ENCODE measurements at regions not wholly inside any gene's neighbourhood (a gene's known extent, or its start where the extent isn't known, plus 50 kb on each side); places are given as distances from the start of the nearest gene placed in this dataset.

DNA sequence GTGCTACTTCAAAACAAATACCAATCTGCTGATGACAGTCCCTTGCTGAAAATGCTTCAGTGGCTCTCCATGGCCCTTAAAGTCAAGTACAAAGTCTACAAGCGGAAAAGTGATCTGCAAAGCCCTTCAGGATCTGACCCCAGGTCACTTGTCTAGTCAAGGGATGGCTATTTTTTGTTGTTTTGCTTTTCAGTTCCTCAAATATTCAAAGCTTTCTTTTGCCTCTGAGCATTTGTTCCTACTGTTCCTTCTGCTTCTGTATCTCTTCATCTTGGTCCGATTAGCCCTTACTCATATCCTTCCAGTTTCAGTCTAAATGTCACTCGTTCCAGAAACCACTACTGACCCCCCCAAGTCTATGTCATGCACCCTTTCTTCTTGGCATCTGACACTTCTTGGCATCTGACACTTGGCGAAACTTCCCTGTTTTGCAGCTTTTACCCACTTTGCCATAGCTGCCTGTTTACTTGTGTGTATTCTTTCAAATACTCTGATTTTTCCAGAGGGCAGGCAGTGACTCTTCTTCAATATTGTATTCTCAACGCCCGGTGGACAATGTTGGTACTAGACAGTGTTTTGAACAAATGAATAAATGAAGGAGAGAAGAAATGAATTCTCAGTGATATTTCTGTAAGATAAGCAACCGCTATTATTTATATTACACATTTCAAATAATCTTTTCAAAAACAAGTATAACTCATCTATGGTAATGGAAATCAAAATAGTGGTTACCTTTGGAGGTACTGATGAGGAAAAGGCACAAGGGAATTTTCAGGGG, 175.9 kb upstream of the FN1 start:
- TF ChIP-seq, protein P1, sequence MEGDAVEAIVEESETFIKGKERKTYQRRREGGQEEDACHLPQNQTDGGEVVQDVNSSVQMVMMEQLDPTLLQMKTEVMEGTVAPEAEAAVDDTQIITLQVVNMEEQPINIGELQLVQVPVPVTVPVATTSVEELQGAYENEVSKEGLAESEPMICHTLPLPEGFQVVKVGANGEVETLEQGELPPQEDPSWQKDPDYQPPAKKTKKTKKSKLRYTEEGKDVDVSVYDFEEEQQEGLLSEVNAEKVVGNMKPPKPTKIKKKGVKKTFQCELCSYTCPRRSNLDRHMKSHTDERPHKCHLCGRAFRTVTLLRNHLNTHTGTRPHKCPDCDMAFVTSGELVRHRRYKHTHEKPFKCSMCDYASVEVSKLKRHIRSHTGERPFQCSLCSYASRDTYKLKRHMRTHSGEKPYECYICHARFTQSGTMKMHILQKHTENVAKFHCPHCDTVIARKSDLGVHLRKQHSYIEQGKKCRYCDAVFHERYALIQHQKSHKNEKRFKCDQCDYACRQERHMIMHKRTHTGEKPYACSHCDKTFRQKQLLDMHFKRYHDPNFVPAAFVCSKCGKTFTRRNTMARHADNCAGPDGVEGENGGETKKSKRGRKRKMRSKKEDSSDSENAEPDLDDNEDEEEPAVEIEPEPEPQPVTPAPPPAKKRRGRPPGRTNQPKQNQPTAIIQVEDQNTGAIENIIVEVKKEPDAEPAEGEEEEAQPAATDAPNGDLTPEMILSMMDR (IDR thresholded peaks at IDR 0.05): no peak
- no peak for TF ChIP-seq POLR2AphosphoS5 (IDR thresholded peaks at IDR 0.05)
